Neuron (in vitro differentiated cells): ENCODE measurements at regions not wholly inside any gene's neighbourhood (a gene's known extent, or its start where the extent isn't known, plus 50 kb on each side); places are given as distances from the start of the nearest gene placed in this dataset.

Experiments used
- H2AFZ ChIP-seq: one replicate; pipeline ENCODE4 v1.6.1; 2013; ENCODE audit warnings: low read depth, mild to moderate bottlenecking, inconsistent platforms, low read length, moderate library complexity
- H3K27me3 ChIP-seq: one replicate; pipeline ENCODE4 v1.6.1; 2013; ENCODE audit warnings: low read length; ENCODE audit not compliant: insufficient read depth
- H3K36me3 ChIP-seq: one replicate; pipeline ENCODE4 v1.6.1; 2013; ENCODE audit warnings: low read length; ENCODE audit not compliant: insufficient read depth
- H3K4me1 ChIP-seq: one replicate; pipeline ENCODE4 v1.6.1; 2013; ENCODE audit warnings: low read length; ENCODE audit not compliant: insufficient read depth
- H3K4me3 ChIP-seq: 2 replicates; pipeline ENCODE4 v1.5.1; 2013; ENCODE audit warnings: mild to moderate bottlenecking, low read length, moderate library complexity
- H3K9me3 ChIP-seq: one replicate; pipeline ENCODE4 v1.6.1; 2013; ENCODE audit warnings: low read length

DNA sequence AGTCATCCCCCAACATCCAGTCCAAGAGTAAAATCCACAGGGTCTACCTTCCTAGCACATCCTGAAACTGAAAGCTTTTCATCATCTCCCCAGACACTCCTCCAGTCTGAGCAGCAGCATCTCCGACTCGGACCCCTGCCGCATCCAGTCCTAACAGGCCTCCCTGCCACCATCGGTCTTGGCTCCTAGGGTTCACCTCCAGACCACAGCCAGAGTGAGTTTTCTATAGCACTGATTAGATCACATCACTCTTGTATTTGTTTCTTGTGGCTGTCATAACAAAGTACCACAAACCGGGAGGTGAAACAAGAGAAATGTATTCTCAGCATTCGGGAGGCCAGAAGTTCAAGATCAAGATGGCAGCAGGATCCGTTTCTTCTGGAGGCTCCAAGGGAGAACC lies 187.8 kb downstream of the TOMM20 start:
- no peaks in the 10 kb centered on the region for H3K36me3 ChIP-seq
- no peaks in the 10 kb centered on the region for H3K4me1 ChIP-seq
- H3K4me3 ChIP-seq, result no peak overlapping the region
- H3K27me3 ChIP-seq, result no peaks in the 10 kb centered on the region
- no peaks in the 10 kb centered on the region for H3K9me3 ChIP-seq
- no peak overlapping the region for H2AFZ ChIP-seq

GRCh38 chr1:234938924-234939323 lies 189.7 kb downstream of the TOMM20 start:
- Histone ChIP-seq H3K9me3 (no peaks in the 10 kb centered on the region), H2AFZ (no peak overlapping the region), H3K36me3 (no peaks in the 10 kb centered on the region), H3K27me3 (no peaks in the 10 kb centered on the region), H3K4me1 (no peaks in the 10 kb centered on the region), H3K4me3 (no peak overlapping the region)

DNA sequence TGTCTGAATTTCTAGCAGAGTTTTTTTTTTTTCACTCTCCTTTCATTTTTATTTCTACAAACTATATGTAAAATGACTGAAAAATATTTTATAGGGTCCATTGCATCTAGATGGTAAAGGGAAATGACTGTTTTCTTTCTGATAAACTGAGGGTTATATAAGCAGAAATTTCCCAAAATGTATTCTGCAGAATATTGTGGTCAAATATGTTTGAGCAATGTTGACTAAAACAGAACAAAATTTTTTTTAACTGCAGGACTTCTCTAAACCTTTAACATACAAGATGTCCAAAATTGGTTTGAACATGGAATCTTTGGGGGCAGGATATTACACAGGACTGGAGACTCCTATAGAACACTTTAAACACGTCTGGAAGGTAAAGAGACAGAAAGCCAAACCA lies 190.5 kb downstream of the TOMM20 start:
- no peaks in the 10 kb centered on the region for H3K9me3 ChIP-seq
- no peak overlapping the region for H2AFZ ChIP-seq
- no peaks in the 10 kb centered on the region for H3K27me3 ChIP-seq
- H3K4me3 ChIP-seq, result no peak overlapping the region
- no peaks in the 10 kb centered on the region for H3K36me3 ChIP-seq
- H3K4me1 ChIP-seq, result no peaks in the 10 kb centered on the region

DNA sequence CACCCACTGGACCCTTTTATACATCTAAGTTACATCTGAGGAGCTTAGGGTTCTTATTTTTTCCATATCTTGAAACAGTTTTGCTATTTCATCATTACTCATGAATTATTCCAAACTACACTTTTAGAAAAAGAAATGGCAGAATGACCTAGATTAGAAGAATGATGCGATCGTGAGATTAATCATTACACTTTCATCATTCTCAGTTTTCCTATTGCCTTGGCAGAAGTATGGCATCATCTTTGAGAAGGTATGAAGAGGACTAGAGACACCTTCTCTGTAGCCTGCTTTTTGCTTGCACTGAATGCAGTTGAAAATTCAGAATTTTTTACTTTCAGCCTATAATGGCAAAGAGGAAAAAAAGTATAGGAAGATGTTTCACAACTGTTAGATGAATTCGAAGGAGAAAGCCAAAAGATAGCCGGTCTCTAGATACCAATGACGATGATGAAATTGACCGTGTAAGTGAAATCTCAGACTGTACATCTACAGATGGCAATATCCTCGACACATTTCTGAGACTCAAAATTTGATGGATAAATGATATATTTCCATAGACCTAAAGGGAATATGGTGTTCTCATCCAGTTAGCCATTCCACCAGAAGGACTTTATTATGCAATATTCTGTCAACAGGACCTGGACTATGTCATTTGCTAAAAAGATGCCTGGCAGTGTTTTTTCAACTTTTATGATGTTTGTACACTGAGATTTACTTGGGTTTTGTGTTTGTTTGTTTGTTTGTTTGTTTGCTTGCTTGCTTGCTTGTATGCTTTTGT lies 191.8 kb downstream of the TOMM20 start:
- H3K27me3 ChIP-seq, result no peaks in the 10 kb centered on the region
- H3K4me1 ChIP-seq, result peaks cover 8% of the 10 kb centered on the region
- H2AFZ ChIP-seq, result no peak overlapping the region
- no peaks in the 10 kb centered on the region for H3K9me3 ChIP-seq
- no peak overlapping the region for H3K4me3 ChIP-seq
- H3K36me3 ChIP-seq, result no peaks in the 10 kb centered on the region

GRCh38 chr1:234934611-234935033 lies 194.0 kb downstream of the TOMM20 start:
- Histone ChIP-seq H3K4me3 (no peak overlapping the region), H3K4me1 (peaks cover 10% of the 10 kb centered on the region), H3K36me3 (no peaks in the 10 kb centered on the region), H3K27me3 (no peaks in the 10 kb centered on the region), H2AFZ (no peak overlapping the region), H3K9me3 (no peaks in the 10 kb centered on the region)

DNA sequence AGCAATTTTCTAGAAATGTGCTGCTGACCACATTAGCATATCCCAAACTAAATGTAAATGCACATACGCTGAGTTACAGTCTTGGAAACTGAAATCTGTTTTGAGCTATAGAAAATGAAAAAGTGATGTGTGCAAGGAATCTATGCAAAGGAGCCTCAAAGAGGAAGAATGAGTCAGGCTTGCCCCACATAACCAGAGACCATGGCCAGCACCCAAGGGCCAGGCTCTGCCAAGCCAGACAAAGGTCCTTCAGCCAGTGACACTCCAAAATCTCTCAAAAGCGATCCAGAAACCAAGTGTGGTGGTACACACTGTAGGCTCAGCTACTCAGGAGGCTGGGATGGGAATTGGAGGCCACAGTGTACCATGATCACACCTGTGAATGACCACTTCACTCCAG lies 195.2 kb downstream of the TOMM20 start:
- H3K4me1 ChIP-seq, result peaks cover 10% of the 10 kb centered on the region
- H3K4me3 ChIP-seq, result no peak overlapping the region
- H3K27me3 ChIP-seq, result no peaks in the 10 kb centered on the region
- H2AFZ ChIP-seq, result no peak overlapping the region
- H3K36me3 ChIP-seq, result no peaks in the 10 kb centered on the region
- H3K9me3 ChIP-seq, result no peaks in the 10 kb centered on the region

GRCh38 chr1:234932511-234933430 lies 195.9 kb downstream of the TOMM20 start:
- H2AFZ ChIP-seq, result no peak overlapping the region
- no peaks in the 10 kb centered on the region for H3K27me3 ChIP-seq
- H3K4me1 ChIP-seq, result peaks cover 10% of the 10 kb centered on the region
- no peaks in the 10 kb centered on the region for H3K36me3 ChIP-seq
- H3K4me3 ChIP-seq, result no peak overlapping the region
- no peaks in the 10 kb centered on the region for H3K9me3 ChIP-seq

DNA sequence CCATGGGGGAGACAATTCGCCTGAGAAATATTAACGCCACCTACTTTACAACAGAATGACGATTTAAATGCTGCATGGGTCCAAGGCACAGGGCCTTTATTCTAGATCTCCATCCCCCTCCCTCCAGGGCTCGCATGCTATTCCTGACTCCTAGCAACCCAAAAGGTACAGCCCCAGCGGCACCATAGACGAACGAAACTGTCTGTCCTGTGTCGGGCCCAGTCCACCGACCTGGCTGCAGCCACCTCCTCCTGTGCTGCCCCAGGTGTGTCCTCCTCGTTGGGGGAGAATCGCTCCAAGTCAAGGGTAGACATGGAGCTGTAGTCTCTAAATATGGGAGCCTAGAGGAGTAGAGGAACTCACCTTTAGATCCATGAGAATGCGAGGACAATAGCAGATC lies 196.5 kb downstream of the TOMM20 start:
- H3K9me3 ChIP-seq, result no peaks in the 10 kb centered on the region
- H3K4me1 ChIP-seq, result peaks cover 10% of the 10 kb centered on the region
- H3K36me3 ChIP-seq, result no peaks in the 10 kb centered on the region
- no peak overlapping the region for H3K4me3 ChIP-seq
- no peak overlapping the region for H2AFZ ChIP-seq
- H3K27me3 ChIP-seq, result no peaks in the 10 kb centered on the region

DNA sequence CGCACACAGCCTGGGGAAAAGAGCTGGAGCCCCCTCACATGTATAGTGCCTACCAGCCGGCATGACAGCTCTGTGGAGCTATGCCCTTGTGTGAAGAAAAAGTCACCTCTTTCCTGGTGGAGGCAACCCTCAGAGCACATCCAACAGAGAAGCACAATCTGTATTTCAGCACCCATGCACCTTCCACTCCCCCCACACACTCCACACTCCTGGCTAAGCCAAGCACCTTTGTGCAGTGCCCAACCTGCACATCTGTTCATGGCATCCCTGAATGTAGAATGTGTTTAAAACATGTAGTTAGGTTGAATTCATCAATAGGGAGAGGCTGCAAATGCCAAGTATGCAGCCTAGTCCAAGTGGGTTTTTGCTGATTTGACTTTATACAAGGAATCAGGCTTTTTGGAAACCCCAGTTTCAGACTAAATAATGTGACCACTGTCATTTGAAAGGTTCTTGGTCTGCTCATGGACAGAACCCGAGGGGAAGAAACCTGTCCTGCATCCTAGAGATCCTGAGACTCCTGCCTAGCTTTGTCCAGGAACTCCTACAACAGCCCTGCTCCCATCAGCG lies 197.1 kb downstream of the TOMM20 start:
- H3K27me3 ChIP-seq, result no peaks in the 10 kb centered on the region
- no peaks in the 10 kb centered on the region for H3K36me3 ChIP-seq
- no peak overlapping the region for H2AFZ ChIP-seq
- H3K4me1 ChIP-seq, result peaks cover 16% of the 10 kb centered on the region
- no peaks in the 10 kb centered on the region for H3K9me3 ChIP-seq
- no peak overlapping the region for H3K4me3 ChIP-seq

GRCh38 chr1:234929369-234929768 lies 199.3 kb downstream of the TOMM20 start:
- no peaks in the 10 kb centered on the region for H3K36me3 ChIP-seq
- H3K4me3 ChIP-seq, result no peak overlapping the region
- peaks cover 26% of the 10 kb centered on the region for H3K4me1 ChIP-seq
- H3K27me3 ChIP-seq, result no peaks in the 10 kb centered on the region
- H3K9me3 ChIP-seq, result no peaks in the 10 kb centered on the region
- H2AFZ ChIP-seq, result no peak overlapping the region

DNA sequence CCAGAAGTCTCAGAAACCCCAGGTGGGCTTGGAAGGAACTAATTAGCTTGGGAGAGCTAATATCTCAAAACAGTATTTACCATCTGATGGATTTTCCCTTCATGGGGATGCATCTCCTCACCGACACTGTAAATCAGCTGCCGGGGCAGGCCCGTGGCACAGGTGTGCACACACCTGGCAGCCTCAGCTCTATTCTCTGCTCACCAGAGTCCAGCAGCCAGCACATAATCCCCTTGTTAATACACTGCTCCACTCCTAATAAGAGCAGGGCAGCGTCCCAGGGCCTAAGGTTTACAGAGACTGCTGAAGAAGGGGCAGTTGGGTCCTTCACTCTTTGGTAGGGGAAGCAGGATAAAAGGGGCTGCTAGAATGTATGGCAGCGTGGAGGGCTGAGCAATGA lies 200.0 kb downstream of the TOMM20 start:
- Histone ChIP-seq H2AFZ (no peak overlapping the region), H3K27me3 (no peaks in the 10 kb centered on the region), H3K36me3 (no peaks in the 10 kb centered on the region), H3K4me1 (peaks cover 26% of the 10 kb centered on the region), H3K9me3 (no peaks in the 10 kb centered on the region), H3K4me3 (no peak overlapping the region)

- H3K27me3 ChIP-seq, result no peaks in the 10 kb centered on the region
- no peak overlapping the region for H3K4me3 ChIP-seq
- H2AFZ ChIP-seq, result no peak overlapping the region
- H3K9me3 ChIP-seq, result no peaks in the 10 kb centered on the region
- peaks cover 26% of the 10 kb centered on the region for H3K4me1 ChIP-seq
- H3K36me3 ChIP-seq, result no peaks in the 10 kb centered on the region
Measured at GRCh38 chr1:234927971-234928640, 200.5 kb downstream of the TOMM20 start.
